ENCODE measurements at regions not wholly inside any gene's neighbourhood (a gene's known extent, or its start where the extent isn't known, plus 50 kb on each side); places are given as distances from the start of the nearest gene placed in this dataset.
"Not testable (repeated sequence)": the region's sequence is repeated elsewhere in the genome, so short reads cannot be mapped to it uniquely, and the experiment has no call there.

DNA sequence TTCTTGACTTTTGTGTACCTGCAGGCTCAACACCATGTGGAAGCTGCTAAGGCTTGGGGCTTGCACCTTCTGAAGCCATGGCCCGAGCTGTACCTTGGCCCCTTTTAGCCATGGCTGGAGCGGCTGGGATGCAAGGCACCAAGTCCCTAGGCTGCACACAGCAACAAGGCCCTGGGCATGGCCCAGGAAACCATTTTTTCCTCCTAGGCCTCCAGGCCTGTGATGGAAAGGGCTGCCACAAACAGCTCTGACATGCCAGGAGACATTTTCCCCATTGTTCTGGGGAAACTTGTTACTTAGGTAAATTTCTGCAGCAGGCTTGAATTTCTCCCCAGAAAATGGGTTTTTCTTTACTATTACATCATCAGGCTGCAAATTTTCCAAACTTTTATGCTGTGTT, 387.4 kb downstream of the GBA3 start:
- TF ChIP-seq MXI1 (IDR thresholded peaks at IDR 0.05; ENCODE audit: borderline replicate concordance, low read depth, low read length); POLR2A (IDR thresholded peaks at IDR 0.05; ENCODE audit: low read depth, low read length); MAFK (IDR thresholded peaks at IDR 0.05; ENCODE audit: low read depth, low read length); SMC3 (IDR thresholded peaks at IDR 0.05; ENCODE audit: low read depth, low read length): not testable (repeated sequence)
- TF ChIP-seq, protein P1, sequence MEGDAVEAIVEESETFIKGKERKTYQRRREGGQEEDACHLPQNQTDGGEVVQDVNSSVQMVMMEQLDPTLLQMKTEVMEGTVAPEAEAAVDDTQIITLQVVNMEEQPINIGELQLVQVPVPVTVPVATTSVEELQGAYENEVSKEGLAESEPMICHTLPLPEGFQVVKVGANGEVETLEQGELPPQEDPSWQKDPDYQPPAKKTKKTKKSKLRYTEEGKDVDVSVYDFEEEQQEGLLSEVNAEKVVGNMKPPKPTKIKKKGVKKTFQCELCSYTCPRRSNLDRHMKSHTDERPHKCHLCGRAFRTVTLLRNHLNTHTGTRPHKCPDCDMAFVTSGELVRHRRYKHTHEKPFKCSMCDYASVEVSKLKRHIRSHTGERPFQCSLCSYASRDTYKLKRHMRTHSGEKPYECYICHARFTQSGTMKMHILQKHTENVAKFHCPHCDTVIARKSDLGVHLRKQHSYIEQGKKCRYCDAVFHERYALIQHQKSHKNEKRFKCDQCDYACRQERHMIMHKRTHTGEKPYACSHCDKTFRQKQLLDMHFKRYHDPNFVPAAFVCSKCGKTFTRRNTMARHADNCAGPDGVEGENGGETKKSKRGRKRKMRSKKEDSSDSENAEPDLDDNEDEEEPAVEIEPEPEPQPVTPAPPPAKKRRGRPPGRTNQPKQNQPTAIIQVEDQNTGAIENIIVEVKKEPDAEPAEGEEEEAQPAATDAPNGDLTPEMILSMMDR (conservative IDR thresholded peaks at IDR 0.05; ENCODE audit: low read depth, low read length) = not testable (repeated sequence)
- TF ChIP-seq, protein P2, sequence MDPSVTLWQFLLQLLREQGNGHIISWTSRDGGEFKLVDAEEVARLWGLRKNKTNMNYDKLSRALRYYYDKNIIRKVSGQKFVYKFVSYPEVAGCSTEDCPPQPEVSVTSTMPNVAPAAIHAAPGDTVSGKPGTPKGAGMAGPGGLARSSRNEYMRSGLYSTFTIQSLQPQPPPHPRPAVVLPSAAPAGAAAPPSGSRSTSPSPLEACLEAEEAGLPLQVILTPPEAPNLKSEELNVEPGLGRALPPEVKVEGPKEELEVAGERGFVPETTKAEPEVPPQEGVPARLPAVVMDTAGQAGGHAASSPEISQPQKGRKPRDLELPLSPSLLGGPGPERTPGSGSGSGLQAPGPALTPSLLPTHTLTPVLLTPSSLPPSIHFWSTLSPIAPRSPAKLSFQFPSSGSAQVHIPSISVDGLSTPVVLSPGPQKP (IDR thresholded peaks at IDR 0.05; ENCODE audit: borderline replicate concordance, low read depth, low read length) = not testable (repeated sequence)
- TF ChIP-seq, protein P3, sequence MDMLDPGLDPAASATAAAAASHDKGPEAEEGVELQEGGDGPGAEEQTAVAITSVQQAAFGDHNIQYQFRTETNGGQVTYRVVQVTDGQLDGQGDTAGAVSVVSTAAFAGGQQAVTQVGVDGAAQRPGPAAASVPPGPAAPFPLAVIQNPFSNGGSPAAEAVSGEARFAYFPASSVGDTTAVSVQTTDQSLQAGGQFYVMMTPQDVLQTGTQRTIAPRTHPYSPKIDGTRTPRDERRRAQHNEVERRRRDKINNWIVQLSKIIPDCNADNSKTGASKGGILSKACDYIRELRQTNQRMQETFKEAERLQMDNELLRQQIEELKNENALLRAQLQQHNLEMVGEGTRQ (IDR thresholded peaks at IDR 0.05; ENCODE audit: low read depth, low read length) = not testable (repeated sequence)
